GM23248 (cell line): ENCODE measurements at regions not wholly inside any gene's neighbourhood (a gene's known extent, or its start where the extent isn't known, plus 50 kb on each side); places are given as distances from the start of the nearest gene placed in this dataset.

Experiments used
- EZH2 ChIP-seq: fragments of 200-600 bp; sonication (generic); IDR thresholded peaks from 2 replicates; pipeline ENCODE4 v1.6.1; 2018; ENCODE audit warnings: antibody characterized with exemption, mild to moderate bottlenecking; ENCODE audit not compliant: insufficient read depth, poor library complexity, severe bottlenecking
- EZH2phosphoT487 ChIP-seq: fragments of 200-600 bp; sonication (generic); IDR thresholded peaks from 2 replicates; pipeline ENCODE4 v1.6.1; 2018; ENCODE audit warnings: antibody characterized with exemption, moderate library complexity, mild to moderate bottlenecking, low read depth; ENCODE audit not compliant: insufficient read depth

DNA sequence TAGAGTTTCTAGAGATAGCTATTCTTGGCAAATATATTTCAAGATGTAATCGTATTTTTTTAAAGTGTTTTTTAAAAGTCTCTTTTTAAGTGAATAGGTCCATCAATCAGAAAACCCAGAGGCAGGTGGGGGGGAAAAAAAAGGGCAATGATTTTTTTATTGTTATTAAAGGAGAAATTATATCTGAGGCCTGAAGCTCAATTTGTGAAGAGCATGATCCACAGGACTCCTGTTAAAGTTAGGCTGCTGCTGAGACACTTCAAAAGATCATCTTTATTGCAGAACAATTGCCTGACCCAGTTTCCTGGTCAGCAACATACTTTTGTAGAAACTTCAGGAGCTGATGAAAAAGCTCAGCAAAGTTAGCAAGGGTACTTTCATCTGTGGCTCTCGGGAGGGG, 326.2 kb downstream of the RASEF start:
- TF ChIP-seq EZH2, result no peak
- TF ChIP-seq EZH2phosphoT487, result no peak
